Ovary (tissue), 7 donors: ENCODE measurements at regions not wholly inside any gene's neighbourhood (a gene's known extent, or its start where the extent isn't known, plus 50 kb on each side); places are given as distances from the start of the nearest gene placed in this dataset.

Source experiments
- DNase-seq, 5 donors: peaks; one replicate each; pipeline ENCODE4 v3.0.0-alpha.2; 2019 to 2020
- H3K27ac ChIP-seq, 2 donors: fragments of 200-600 bp; one replicate each; pipeline versions ENCODE4 v1.5.1 to v1.8.0; 2019 to 2022
- H3K27me3 ChIP-seq: fragments of 200-600 bp; one replicate; pipeline ENCODE4 v1.8.0; 2022
- H3K36me3 ChIP-seq: fragments of 200-600 bp; sonication (generic); one replicate; pipeline ENCODE4 v1.5.1; 2019
- H3K4me1 ChIP-seq: one replicate; pipeline ENCODE4 v1.8.1; 2013; ENCODE audit warnings: mild to moderate bottlenecking, moderate library complexity; ENCODE audit not compliant: insufficient read depth
- H3K4me3 ChIP-seq: fragments of 200-600 bp; sonication (generic); one replicate; pipeline ENCODE4 v1.5.1; 2017
- H3K9me3 ChIP-seq, 2 donors: fragments of 200-600 bp in 1 of 2; sonication (generic) in 1 of 2; one replicate each; pipeline versions ENCODE4 v1.5.1 to v1.8.1; 2013 to 2019; ENCODE audit warnings: mild to moderate bottlenecking in 1 of 2, moderate library complexity in 1 of 2
- CTCF ChIP-seq, 3 donors: fragments of 450-650 bp in 2 of 3; fragments of 200-600 bp in 1 of 3; IDR thresholded peaks; one replicate each; pipeline versions ENCODE4 v1.5.1 to v1.8.0; 2016 to 2022; ENCODE audit warnings: antibody characterized with exemption in 3 of 3, mild to moderate bottlenecking in 1 of 3
- EP300 ChIP-seq: sonication (generic); formaldehyde crosslinking; IDR thresholded peaks from one replicate; pipeline ENCODE4 v1.6.1; 2017; ENCODE audit warnings: antibody characterized with exemption
- POLR2A ChIP-seq: fragments of 450-650 bp; IDR thresholded peaks from one replicate; pipeline ENCODE4 v1.6.1; 2017; ENCODE audit warnings: antibody characterized with exemption, mild to moderate bottlenecking, moderate library complexity
- WGBS, 3 donors: extraction: QIAGEN DNeasy Blood & Tissue Kit in 1 of 3; methylation state at CpG; one replicate each; pipeline versions ENCODE4 v1.1.5 to v1.1.7; 2013 to 2017; 5-methylcytosine and 5-hydroxymethylcytosine counted together
- intact Hi-C, 4 donors: fragments of 100-400 bp; cut with DNase I; formaldehyde crosslinking; loops; one replicate each; pipeline versions ENCODE4 v1.11.0 to v1.15.1; 2022 to 2023
- donor health status: DM: no; HTN: no; CAD: no; lungs with moderate emphysema.
- donor health status: DM: no; HTN: no; CAD: no.
- donor health status: Bipolar disorder and iron deficiency.
- donor health status: DM: no; HTN: no; CAD: no.
- donor health status: DM: yes; HTN: yes; CAD: no.

- DNase-seq = no peak
- Histone ChIP-seq H3K4me3 (no peak overlapping the region), H3K9me3 (no peaks in the 10 kb centered on the region), H3K27ac (no peak overlapping the region), H3K27me3 (no peaks in the 10 kb centered on the region), H3K36me3 (no peaks in the 10 kb centered on the region), H3K4me1 (no peaks in the 10 kb centered on the region)
- TF ChIP-seq CTCF (IDR thresholded peaks at IDR 0.05) (no peak), POLR2A (no peak), EP300 (no peak)
- intact Hi-C loops = no loop called here
- 71 to 76% (median 76%) methylated on average over 4 of the region's 4 CpGs for WGBS, 3 donors
These were observed 116.1 kb downstream of the KLF6 start for GRCh38 chr10:3668966-3669330.

- TF ChIP-seq CTCF (IDR thresholded peaks at IDR 0.05) (no peak), POLR2A (no peak), EP300 (no peak)
- H3K36me3 ChIP-seq = no peaks in the 10 kb centered on the region
- DNase-seq = peak in 1 of 5 donors; percentile 33
- 41 to 52% (median 47%) methylated on average over 21 of the region's 21 CpGs for WGBS, 3 donors
- H3K27me3 ChIP-seq = no peaks in the 10 kb centered on the region
- intact Hi-C loops = no loop called here
- H3K4me3 ChIP-seq = no peak overlapping the region
- H3K27ac ChIP-seq = no peak overlapping the region
- no peaks in the 10 kb centered on the region for H3K4me1 ChIP-seq
- H3K9me3 ChIP-seq = no peaks in the 10 kb centered on the region
These were observed 116.6 kb downstream of the KLF6 start for GRCh38 chr10:3668276-3668965.

- TF ChIP-seq EP300 (no peak), CTCF (IDR thresholded peaks at IDR 0.05) (no peak), POLR2A (no peak)
- no peaks in the 10 kb centered on the region for H3K4me1 ChIP-seq
- no peaks in the 10 kb centered on the region for H3K36me3 ChIP-seq
- intact Hi-C loops = no loop called here
- no peaks in the 10 kb centered on the region for H3K9me3 ChIP-seq
- no peaks in the 10 kb centered on the region for H3K27me3 ChIP-seq
- H3K27ac ChIP-seq = no peak overlapping the region
- DNase-seq = no peak
- 85 to 92% (median 86%) methylated on average over 14 of the region's 14 CpGs for WGBS, 3 donors
- no peak overlapping the region for H3K4me3 ChIP-seq
These were observed 118.3 kb downstream of the KLF6 start for GRCh38 chr10:3666525-3667302.

GRCh38 chr10:3665316-3665908, 119.6 kb downstream of the KLF6 start:
- Histone ChIP-seq H3K4me3 (no peak overlapping the region), H3K27me3 (no peaks in the 10 kb centered on the region), H3K27ac (no peak overlapping the region), H3K9me3 (no peaks in the 10 kb centered on the region), H3K4me1 (no peaks in the 10 kb centered on the region), H3K36me3 (no peaks in the 10 kb centered on the region)
- WGBS, 3 donors = 67 to 75% (median 73%) methylated on average over 15 of the region's 15 CpGs
- no peak for TF ChIP-seq POLR2A
- no peak for TF ChIP-seq EP300
- TF ChIP-seq CTCF (IDR thresholded peaks at IDR 0.05) = no peak
- DNase-seq = no peak
- intact Hi-C loops = no loop called here
